GM21390 (cell line): ENCODE measurements at regions not wholly inside any gene's neighbourhood (a gene's known extent, or its start where the extent isn't known, plus 50 kb on each side); places are given as distances from the start of the nearest gene placed in this dataset.

Source experiments
- ATAC-seq: cut with Tn5 transposase; IDR thresholded peaks from one replicate; pipeline ENCODE4 v1.9.1; 2021; ENCODE audit not compliant: unreplicated experiment

- no peak for ATAC-seq
Observed at GRCh38 chr4:36921476-36922216, 322.9 kb upstream of the NWD2 start.

- no peak for ATAC-seq
Observed at GRCh38 chr4:36930562-36931111, 313.9 kb upstream of the NWD2 start.

GRCh38 chr4:36944232-36944631 is 300.3 kb upstream of the NWD2 start:
- no peak for ATAC-seq

GRCh38 chr4:36961420-36961819 is 283.1 kb upstream of the NWD2 start:
- ATAC-seq: no peak

GRCh38 chr4:36966756-36967460 is 277.6 kb upstream of the NWD2 start:
- ATAC-seq: no peak

- no peak for ATAC-seq
Observed at GRCh38 chr4:36979533-36979932, 265.0 kb upstream of the NWD2 start.

GRCh38 chr4:36990128-36990872 is 254.2 kb upstream of the NWD2 start:
- ATAC-seq: peak; percentile 89

- ATAC-seq: no peak
Observed at GRCh38 chr4:36997727-36998126, 246.8 kb upstream of the NWD2 start.

GRCh38 chr4:37000281-37000680 is 244.3 kb upstream of the NWD2 start:
- no peak for ATAC-seq

- ATAC-seq: no peak
Observed at GRCh38 chr4:37001688-37002436, 242.7 kb upstream of the NWD2 start.

GRCh38 chr4:37002625-37003024 is 241.9 kb upstream of the NWD2 start:
- ATAC-seq: no peak

GRCh38 chr4:37008199-37008598 is 236.3 kb upstream of the NWD2 start:
- no peak for ATAC-seq

- ATAC-seq: no peak
Observed at GRCh38 chr4:37014584-37014983, 230.0 kb upstream of the NWD2 start.

GRCh38 chr4:37015391-37015790 is 229.2 kb upstream of the NWD2 start:
- no peak for ATAC-seq

- ATAC-seq: no peak
Observed at GRCh38 chr4:37023504-37023903, 221.0 kb upstream of the NWD2 start.

GRCh38 chr4:37023996-37024395 is 220.5 kb upstream of the NWD2 start:
- no peak for ATAC-seq

- no peak for ATAC-seq
Observed at GRCh38 chr4:37040816-37041215, 203.7 kb upstream of the NWD2 start.

- ATAC-seq: no peak
Observed at GRCh38 chr4:37043342-37043741, 201.2 kb upstream of the NWD2 start.

GRCh38 chr4:37051111-37051510 is 193.4 kb upstream of the NWD2 start:
- no peak for ATAC-seq

GRCh38 chr4:37051866-37052265 is 192.7 kb upstream of the NWD2 start:
- no peak for ATAC-seq

- ATAC-seq: no peak
Observed at GRCh38 chr4:37054531-37055077, 189.9 kb upstream of the NWD2 start.
